ENCODE measurements at regions not wholly inside any gene's neighbourhood (a gene's known extent, or its start where the extent isn't known, plus 50 kb on each side); places are given as distances from the start of the nearest gene placed in this dataset.

DNA sequence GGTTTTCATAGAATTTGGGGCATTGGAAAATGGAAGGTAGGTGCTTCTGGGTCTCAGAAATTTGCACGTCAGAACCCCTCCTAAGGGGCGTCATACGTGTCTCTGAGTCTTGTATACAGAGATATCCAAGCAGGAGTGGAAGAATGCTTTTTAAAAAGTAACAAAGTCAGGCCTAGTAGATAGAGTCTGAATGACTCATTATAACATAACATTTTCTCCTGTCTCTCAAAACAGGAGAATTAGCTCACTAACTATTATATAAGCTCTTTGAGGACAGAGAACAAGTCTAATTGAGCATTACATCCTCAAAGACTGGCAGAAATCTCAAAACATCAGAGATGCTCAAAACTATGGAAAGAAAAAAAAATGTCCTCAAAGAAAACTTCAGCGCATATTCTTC lies 86.1 kb upstream of the CCL2 start:
- no peak overlapping the region for H3K27ac ChIP-seq
- TF ChIP-seq ZFX (IDR thresholded peaks at IDR 0.05) = no peak
- TF ChIP-seq, protein P1, sequence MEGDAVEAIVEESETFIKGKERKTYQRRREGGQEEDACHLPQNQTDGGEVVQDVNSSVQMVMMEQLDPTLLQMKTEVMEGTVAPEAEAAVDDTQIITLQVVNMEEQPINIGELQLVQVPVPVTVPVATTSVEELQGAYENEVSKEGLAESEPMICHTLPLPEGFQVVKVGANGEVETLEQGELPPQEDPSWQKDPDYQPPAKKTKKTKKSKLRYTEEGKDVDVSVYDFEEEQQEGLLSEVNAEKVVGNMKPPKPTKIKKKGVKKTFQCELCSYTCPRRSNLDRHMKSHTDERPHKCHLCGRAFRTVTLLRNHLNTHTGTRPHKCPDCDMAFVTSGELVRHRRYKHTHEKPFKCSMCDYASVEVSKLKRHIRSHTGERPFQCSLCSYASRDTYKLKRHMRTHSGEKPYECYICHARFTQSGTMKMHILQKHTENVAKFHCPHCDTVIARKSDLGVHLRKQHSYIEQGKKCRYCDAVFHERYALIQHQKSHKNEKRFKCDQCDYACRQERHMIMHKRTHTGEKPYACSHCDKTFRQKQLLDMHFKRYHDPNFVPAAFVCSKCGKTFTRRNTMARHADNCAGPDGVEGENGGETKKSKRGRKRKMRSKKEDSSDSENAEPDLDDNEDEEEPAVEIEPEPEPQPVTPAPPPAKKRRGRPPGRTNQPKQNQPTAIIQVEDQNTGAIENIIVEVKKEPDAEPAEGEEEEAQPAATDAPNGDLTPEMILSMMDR (conservative IDR thresholded peaks at IDR 0.05) = no peak

- no peak overlapping the region for H3K27ac ChIP-seq
- TF ChIP-seq, protein P1 (conservative IDR thresholded peaks at IDR 0.05) = no peak
- no peak for TF ChIP-seq ZFX (IDR thresholded peaks at IDR 0.05)
Measured at GRCh38 chr17:34169496-34169895, 85.6 kb upstream of the CCL2 start.

GRCh38 chr17:34171245-34171818 lies 83.8 kb upstream of the CCL2 start:
- H3K27ac ChIP-seq = no peak overlapping the region
- TF ChIP-seq ZFX (IDR thresholded peaks at IDR 0.05) = no peak
- TF ChIP-seq, protein P1 (conservative IDR thresholded peaks at IDR 0.05) = peak; percentile 93

DNA sequence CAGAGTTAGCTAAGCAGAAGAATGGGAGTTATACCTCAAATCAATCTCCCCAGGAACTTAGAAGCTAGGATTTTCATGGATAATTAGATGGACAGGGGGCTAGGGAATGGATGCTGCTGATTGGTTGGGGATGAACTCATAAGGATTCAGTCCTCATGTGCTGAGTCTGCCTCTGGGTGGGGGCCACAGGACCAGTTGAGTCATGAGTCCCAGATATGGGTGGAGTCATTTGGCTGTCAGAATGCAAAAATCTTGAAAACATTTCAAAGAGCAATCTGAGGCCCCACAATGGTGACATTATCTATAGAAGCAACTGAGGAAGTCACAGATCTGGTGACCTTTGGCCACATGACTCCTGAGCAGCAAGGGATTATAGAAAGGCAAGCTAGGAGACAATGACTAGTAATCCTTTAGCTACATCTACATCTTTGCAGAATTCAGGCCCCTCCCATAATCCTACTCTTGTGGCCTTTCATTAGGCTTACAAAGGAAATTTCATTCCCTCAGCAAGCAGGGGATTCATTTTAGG lies 82.6 kb upstream of the CCL2 start:
- no peak for TF ChIP-seq ZFX (IDR thresholded peaks at IDR 0.05)
- TF ChIP-seq, protein P1 (conservative IDR thresholded peaks at IDR 0.05) = no peak
- no peak overlapping the region for H3K27ac ChIP-seq

- TF ChIP-seq, protein P1 (conservative IDR thresholded peaks at IDR 0.05) = no peak
- TF ChIP-seq ZFX (IDR thresholded peaks at IDR 0.05) = no peak
- no peak overlapping the region for H3K27ac ChIP-seq
Measured at GRCh38 chr17:34173241-34173640, 81.8 kb upstream of the CCL2 start.

- no peak overlapping the region for H3K27ac ChIP-seq
- no peak for TF ChIP-seq ZFX (IDR thresholded peaks at IDR 0.05)
- TF ChIP-seq, protein P1 (conservative IDR thresholded peaks at IDR 0.05) = no peak
Measured at GRCh38 chr17:34174496-34174895, 80.6 kb upstream of the CCL2 start.

DNA sequence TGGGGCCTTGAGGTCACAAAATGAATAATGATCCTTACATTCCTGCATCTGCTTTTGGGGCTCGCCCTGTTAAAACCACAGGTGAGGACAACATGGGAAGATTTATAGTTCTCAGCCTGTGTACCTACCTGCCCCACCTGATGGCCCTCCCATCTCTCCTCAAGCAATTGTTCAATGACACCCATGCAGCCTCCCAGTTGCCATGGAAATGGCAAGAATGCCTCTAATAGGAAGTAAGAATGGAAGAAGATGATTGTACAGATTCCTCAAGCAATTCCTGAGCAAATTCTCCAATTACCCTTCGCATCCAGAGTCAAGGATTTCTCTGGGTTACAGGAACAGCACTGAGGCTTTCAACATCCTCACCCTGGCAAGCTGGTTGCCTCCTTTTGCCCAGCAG lies 78.6 kb upstream of the CCL2 start:
- H3K27ac ChIP-seq = no peak overlapping the region
- no peak for TF ChIP-seq ZFX (IDR thresholded peaks at IDR 0.05)

DNA sequence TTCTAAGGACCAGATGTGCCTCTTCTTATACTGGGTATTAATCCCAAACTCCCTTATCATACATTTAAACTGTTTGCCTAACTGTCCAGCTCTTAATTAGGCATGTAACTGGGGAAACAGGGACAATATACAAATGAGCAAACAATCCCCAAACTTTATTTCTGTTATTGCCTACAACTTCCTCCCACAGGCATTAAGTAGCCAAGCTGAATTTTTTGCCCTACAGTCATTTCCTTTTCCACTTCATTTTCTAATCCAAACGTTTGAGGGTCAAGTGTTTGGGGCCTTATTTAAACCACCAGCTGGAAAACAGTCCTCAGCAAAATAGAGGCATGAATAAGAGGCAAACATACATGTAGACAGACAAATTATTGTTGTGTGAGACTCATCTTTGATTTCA lies 77.4 kb upstream of the CCL2 start:
- H3K27ac ChIP-seq = no peak overlapping the region
- TF ChIP-seq, protein P1 (conservative IDR thresholded peaks at IDR 0.05) = no peak
- no peak for TF ChIP-seq ZFX (IDR thresholded peaks at IDR 0.05)
